Esophagus muscularis mucosa (tissue), 4 donors: ENCODE measurements at regions not wholly inside any gene's neighbourhood (a gene's known extent, or its start where the extent isn't known, plus 50 kb on each side); places are given as distances from the start of the nearest gene placed in this dataset.

Source experiments
- CTCF ChIP-seq, 3 experiments: fragments of 200-600 bp in 2 of 3; fragments of 450-650 bp in 1 of 3; sonication (generic) in 2 of 3; IDR thresholded peaks; one replicate each; pipeline ENCODE4 v1.5.1; 2017 to 2019; ENCODE audit warnings: antibody characterized with exemption in 3 of 3, mild to moderate bottlenecking in 2 of 3, moderate library complexity in 1 of 3
- EP300 ChIP-seq: sonication (generic); formaldehyde crosslinking; IDR thresholded peaks from one replicate; pipeline ENCODE4 v1.6.1; 2017; ENCODE audit warnings: antibody characterized with exemption
- POLR2A ChIP-seq: fragments of 450-650 bp; IDR thresholded peaks from one replicate; pipeline ENCODE4 v1.6.1; 2017; ENCODE audit warnings: antibody characterized with exemption, moderate library complexity, mild to moderate bottlenecking, low read depth
- POLR2AphosphoS5 ChIP-seq, 2 donors: sonication (generic); formaldehyde crosslinking; IDR thresholded peaks; one replicate each; pipeline ENCODE4 v1.6.1; 2017; ENCODE audit warnings: antibody characterized with exemption in 2 of 2

DNA sequence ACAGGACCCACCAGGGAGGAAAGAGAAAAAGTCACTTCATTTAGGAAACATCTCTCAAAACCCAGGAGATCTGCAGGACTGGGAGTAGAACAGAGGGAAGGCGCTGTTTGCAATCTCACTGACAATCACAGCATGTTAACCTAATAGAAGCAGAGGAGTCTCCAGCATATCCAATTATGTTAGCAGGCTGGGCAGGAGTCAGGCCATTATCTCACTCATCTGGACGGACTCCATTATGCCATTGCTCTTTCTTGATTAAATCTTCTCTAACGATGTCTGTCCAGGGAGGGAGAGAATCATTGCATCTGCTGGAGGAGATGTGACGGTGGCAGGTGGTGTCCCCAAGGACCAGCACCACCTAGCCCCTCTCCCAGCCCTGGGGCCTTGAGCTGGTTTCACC lies 203.8 kb upstream of the SFSWAP start:
- TF ChIP-seq EP300 (no peak), CTCF (IDR thresholded peaks at IDR 0.05) (no peak), POLR2AphosphoS5 (IDR thresholded peaks at IDR 0.05) (no peak), POLR2A (no peak)
